OCI-LY3 (cell line): ENCODE measurements at regions not wholly inside any gene's neighbourhood (a gene's known extent, or its start where the extent isn't known, plus 50 kb on each side); places are given as distances from the start of the nearest gene placed in this dataset.

ENCODE experiments used
- H2AFZ ChIP-seq: fragments of 200-600, 300-600 bp; shearing (Covaris generic); 2 replicates; pipeline ENCODE4 v1.6.0; 2014; ENCODE audit warnings: antibody characterized with exemption, low read depth, low read length
- H3K27ac ChIP-seq: fragments of 200-600, 300-600 bp; sonication (generic); 2 replicates; pipeline ENCODE4 v1.5.1; 2014; ENCODE audit warnings: mild to moderate bottlenecking, low read length, moderate library complexity, mixed read lengths
- H3K27me3 ChIP-seq: fragments of 200-600, 300-600 bp; sonication (generic); 2 replicates; pipeline ENCODE4 v1.6.1; 2014; ENCODE audit warnings: low read depth, low read length, mixed read lengths
- H3K36me3 ChIP-seq: fragments of 200-600, 300-600 bp; sonication (generic); replicated peaks from 2 replicates; pipeline ENCODE3; 2014; ENCODE audit warnings: low read depth, low read length, mixed read lengths
- H3K4me1 ChIP-seq: fragments of 300-600, 200-600 bp; sonication (generic); 2 replicates; pipeline ENCODE4 v1.6.1; 2014; ENCODE audit warnings: low read length, mixed read lengths
- H3K4me2 ChIP-seq: fragments of 200-600, 300-600 bp; sonication (generic); 2 replicates; pipeline ENCODE4 v1.6.1; 2014; ENCODE audit warnings: low read length, mixed read lengths
- H3K4me3 ChIP-seq: fragments of 300-600, 200-600 bp; sonication (generic); 2 replicates; pipeline ENCODE4 v1.5.1; 2014; ENCODE audit warnings: antibody characterized with exemption, mild to moderate bottlenecking, low read length, moderate library complexity
- H3K79me2 ChIP-seq: fragments of 300-600, 200-600 bp; shearing (Covaris generic); 2 replicates; pipeline ENCODE4 v1.6.1; 2014; ENCODE audit warnings: mild to moderate bottlenecking, low read length, mixed read lengths
- H3K9ac ChIP-seq: fragments of 300-600, 200-600 bp; shearing (Covaris generic); 2 replicates; pipeline ENCODE4 v1.6.0; 2014; ENCODE audit warnings: mild to moderate bottlenecking, low read length, moderate library complexity
- H3K9me3 ChIP-seq: fragments of 200-600, 300-600 bp; shearing (Covaris generic); 2 replicates; pipeline ENCODE4 v1.6.1; 2014; ENCODE audit warnings: low read length, mixed read lengths; ENCODE audit not compliant: insufficient read depth
- H4K20me1 ChIP-seq: fragments of 200-600, 300-600 bp; sonication (generic); 2 replicates; pipeline ENCODE4 v1.6.1; 2016; ENCODE audit warnings: low read length, mixed read lengths; ENCODE audit not compliant: insufficient read depth
- EZH2phosphoT487 ChIP-seq: fragments of 200-600 bp; shearing (Covaris generic); IDR thresholded peaks from 2 replicates; pipeline ENCODE4 v1.6.1; 2018; ENCODE audit warnings: antibody characterized with exemption, mixed run types, low read depth
- TF ChIP-seq, protein P1 (sequence below): fragments of 200-600, 300-600 bp; sonication (generic); IDR thresholded peaks from 2 replicates; pipeline ENCODE4 v1.5.1; 2014; ENCODE audit warnings: antibody characterized with exemption, low read length, low read depth

- H3K79me2 ChIP-seq: no peaks in the 10 kb centered on the region
- no peak overlapping the region for H3K27ac ChIP-seq
- no peak overlapping the region for H2AFZ ChIP-seq
- H3K36me3 ChIP-seq: no peaks in the 10 kb centered on the region
- H3K9ac ChIP-seq: no peak overlapping the region
- H3K4me2 ChIP-seq: no peak overlapping the region
- peaks cover 34% of the 10 kb centered on the region for H3K27me3 ChIP-seq
- H4K20me1 ChIP-seq: no peaks in the 10 kb centered on the region
- H3K4me1 ChIP-seq: no peaks in the 10 kb centered on the region
- H3K4me3 ChIP-seq: no peak overlapping the region
- H3K9me3 ChIP-seq: no peaks in the 10 kb centered on the region
- TF ChIP-seq, protein P1, sequence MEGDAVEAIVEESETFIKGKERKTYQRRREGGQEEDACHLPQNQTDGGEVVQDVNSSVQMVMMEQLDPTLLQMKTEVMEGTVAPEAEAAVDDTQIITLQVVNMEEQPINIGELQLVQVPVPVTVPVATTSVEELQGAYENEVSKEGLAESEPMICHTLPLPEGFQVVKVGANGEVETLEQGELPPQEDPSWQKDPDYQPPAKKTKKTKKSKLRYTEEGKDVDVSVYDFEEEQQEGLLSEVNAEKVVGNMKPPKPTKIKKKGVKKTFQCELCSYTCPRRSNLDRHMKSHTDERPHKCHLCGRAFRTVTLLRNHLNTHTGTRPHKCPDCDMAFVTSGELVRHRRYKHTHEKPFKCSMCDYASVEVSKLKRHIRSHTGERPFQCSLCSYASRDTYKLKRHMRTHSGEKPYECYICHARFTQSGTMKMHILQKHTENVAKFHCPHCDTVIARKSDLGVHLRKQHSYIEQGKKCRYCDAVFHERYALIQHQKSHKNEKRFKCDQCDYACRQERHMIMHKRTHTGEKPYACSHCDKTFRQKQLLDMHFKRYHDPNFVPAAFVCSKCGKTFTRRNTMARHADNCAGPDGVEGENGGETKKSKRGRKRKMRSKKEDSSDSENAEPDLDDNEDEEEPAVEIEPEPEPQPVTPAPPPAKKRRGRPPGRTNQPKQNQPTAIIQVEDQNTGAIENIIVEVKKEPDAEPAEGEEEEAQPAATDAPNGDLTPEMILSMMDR: no peak
- TF ChIP-seq EZH2phosphoT487: no peak
These were observed 81.0 kb upstream of the BNC1 start for GRCh38 chr15:83365370-83365938.

DNA sequence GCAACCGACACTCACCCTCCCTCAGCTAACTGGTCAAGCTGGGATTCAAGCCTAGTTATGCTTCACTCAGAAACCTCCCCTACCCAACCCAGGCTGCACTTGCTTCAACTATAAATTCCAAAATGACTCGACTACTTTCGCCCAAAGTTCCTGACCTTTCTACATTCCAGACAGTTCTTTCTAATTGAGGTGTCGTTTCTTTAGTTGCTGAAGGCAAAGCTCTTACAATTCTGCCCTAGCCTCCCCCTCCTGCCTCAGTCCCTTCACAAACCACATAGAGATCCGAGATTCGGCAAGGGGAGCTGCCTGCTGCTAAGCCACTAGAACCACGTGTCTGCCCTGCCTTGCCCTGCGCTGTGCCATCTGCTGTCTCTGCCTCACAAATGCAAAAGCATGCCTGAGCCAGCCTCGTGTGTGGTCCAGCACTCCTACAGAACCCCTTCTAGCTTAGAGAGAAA, 74.7 kb upstream of the SH3GL3 start:
- Histone ChIP-seq H3K36me3 (no peaks in the 10 kb centered on the region), H3K9me3 (no peaks in the 10 kb centered on the region), H3K27me3 (peaks cover 74% of the 10 kb centered on the region), H3K4me1 (peaks cover 4% of the 10 kb centered on the region; the same call in 1 of the 2 replicates), H3K9ac (no peak overlapping the region), H3K4me2 (no peak overlapping the region; the same call in 1 of the 2 replicates), H4K20me1 (peaks cover 3% of the 10 kb centered on the region; the same call in 1 of the 2 replicates), H2AFZ (no peak overlapping the region), H3K79me2 (no peaks in the 10 kb centered on the region), H3K27ac (no peak overlapping the region), H3K4me3 (no peak overlapping the region)
- TF ChIP-seq, protein P1: no peak
- TF ChIP-seq EZH2phosphoT487: no peak

DNA sequence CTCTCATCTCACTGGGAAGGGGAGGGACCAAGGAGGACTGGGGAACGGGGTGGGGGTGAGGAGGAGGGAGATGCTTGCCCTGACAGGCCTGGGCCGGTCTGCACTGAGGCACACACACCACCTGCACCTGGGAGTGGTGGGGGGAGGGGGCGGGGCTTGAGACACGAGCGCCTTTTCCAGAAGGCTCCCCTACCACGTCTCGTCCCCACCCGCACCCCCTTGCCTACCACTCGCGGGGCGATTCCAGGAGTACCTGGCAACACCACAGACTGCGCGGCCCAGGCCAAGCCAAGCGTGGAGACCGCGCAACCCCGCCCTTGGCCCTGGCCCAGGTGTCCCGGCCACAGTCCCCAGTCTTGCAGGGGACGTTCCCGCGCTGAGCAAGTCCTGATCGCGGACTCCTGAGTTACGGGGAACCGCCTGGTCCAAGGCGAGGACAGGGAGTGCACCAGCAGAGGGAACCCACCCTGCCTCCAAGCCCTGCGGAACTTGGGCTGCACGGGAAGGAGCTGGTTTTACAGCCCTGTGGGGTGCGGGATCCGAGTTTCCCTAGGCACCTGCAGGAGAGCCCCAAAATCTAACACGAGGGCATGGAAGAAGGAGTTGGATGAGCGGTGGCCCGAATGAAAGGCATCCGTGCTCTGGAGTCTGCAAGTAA, 68.1 kb upstream of the SH3GL3 start:
- no peaks in the 10 kb centered on the region for H3K79me2 ChIP-seq
- no peak for TF ChIP-seq EZH2phosphoT487
- TF ChIP-seq, protein P1: no peak

DNA sequence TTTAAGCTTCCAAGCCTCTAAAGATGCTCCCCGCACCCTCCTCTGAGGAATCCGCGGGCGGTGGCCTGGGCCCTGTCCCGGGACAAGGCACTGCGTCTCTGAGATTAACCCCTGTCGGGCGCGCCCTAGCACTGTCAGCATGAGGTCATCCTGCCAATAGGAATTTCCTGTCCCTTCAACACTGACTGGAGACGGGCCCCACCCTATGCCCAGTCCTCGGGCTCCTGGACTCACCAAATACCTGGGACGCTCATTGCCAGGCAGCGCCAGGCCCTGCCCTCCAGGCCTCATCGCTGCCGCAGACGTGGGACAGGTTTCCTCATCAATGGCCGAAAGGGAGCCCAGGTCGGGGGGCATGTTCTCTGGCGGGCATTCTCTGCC, 67.6 kb upstream of the SH3GL3 start:
- no peak overlapping the region for H3K4me3 ChIP-seq
- H2AFZ ChIP-seq: no peak overlapping the region
- H3K27me3 ChIP-seq: peaks cover 42% of the 10 kb centered on the region
- no peak overlapping the region for H3K27ac ChIP-seq
- no peaks in the 10 kb centered on the region for H3K79me2 ChIP-seq
- no peaks in the 10 kb centered on the region for H3K36me3 ChIP-seq
- H3K4me2 ChIP-seq: no peak overlapping the region
- no peaks in the 10 kb centered on the region for H4K20me1 ChIP-seq
- H3K4me1 ChIP-seq: peaks cover 12% of the 10 kb centered on the region
- no peaks in the 10 kb centered on the region for H3K9me3 ChIP-seq
- H3K9ac ChIP-seq: no peak overlapping the region
- TF ChIP-seq, protein P1: no peak
- no peak for TF ChIP-seq EZH2phosphoT487

More for the DNA sequence above, 68.1 kb upstream of the SH3GL3 start:
- Histone ChIP-seq H3K4me2 (no peak overlapping the region), H3K9me3 (no peaks in the 10 kb centered on the region), H3K27me3 (peaks cover 47% of the 10 kb centered on the region), H3K36me3 (no peaks in the 10 kb centered on the region), H3K27ac (no peak overlapping the region), H2AFZ (no peak overlapping the region), H3K4me3 (no peak overlapping the region), H3K9ac (no peak overlapping the region), H4K20me1 (peaks cover 3% of the 10 kb centered on the region; the same call in 1 of the 2 replicates), H3K4me1 (peaks cover 12% of the 10 kb centered on the region)
